ENCODE measurements at regions not wholly inside any gene's neighbourhood (a gene's known extent, or its start where the extent isn't known, plus 50 kb on each side); places are given as distances from the start of the nearest gene placed in this dataset.
"Not testable (repeated sequence)": the region's sequence is repeated elsewhere in the genome, so short reads cannot be mapped to it uniquely, and the experiment has no call there.

DNA sequence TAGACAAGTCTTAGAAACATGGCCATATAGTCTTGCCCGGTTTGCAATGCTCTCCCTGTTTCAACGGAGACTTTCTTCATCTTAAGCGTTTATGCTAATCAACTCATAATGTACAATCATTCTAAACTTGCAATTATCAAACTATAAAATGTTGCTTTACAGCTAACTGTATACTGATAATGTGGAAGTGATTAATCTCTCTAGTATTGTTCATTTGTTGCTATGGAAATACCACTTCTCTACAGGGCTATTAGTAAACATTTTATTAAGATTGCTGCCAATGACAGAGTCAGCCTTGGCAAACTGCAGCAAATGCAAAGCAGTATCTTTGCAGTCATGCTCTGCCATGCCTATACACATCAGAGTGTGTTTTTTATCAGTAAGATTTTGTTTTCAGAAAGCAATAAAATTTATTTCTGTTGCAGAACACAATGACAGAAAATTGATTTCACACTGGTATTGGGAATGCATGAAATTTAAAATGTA, 1201.8 kb upstream of the CDH2 start:
- DNase-seq (ENCODE audit: low spot score): no peak

GRCh38 chr18:29377346-29377745, 1200.4 kb upstream of the CDH2 start:
- DNase-seq (ENCODE audit: low spot score): no peak

DNA sequence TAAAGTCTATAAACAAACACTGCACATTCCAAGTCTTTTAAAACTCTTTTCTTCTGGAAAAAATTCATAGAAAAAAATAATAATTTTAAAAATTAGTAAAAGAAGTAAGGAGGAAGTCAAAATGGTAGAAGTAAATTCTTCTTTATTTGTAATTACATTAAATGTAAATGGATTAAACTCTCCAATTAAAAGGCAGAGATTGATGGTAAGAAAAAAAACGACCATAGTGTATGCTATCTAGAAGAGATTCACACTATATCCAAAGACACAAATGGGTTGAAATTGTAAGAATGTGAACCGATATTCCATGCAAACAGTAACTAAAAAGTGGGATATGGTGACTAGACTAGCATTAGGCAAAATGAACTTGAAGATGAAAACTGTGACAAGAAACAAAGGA, 1196.1 kb upstream of the CDH2 start:
- no peak for DNase-seq (ENCODE audit: low spot score)

- no peak for DNase-seq (ENCODE audit: low spot score)
Observed at GRCh38 chr18:29361843-29362242, 1184.9 kb upstream of the CDH2 start.

- not testable (repeated sequence) for DNase-seq (ENCODE audit: low spot score)
Observed at GRCh38 chr18:29360659-29361058, 1183.7 kb upstream of the CDH2 start.

GRCh38 chr18:29359222-29359621, 1182.3 kb upstream of the CDH2 start:
- not testable (repeated sequence) for DNase-seq (ENCODE audit: low spot score)

DNA sequence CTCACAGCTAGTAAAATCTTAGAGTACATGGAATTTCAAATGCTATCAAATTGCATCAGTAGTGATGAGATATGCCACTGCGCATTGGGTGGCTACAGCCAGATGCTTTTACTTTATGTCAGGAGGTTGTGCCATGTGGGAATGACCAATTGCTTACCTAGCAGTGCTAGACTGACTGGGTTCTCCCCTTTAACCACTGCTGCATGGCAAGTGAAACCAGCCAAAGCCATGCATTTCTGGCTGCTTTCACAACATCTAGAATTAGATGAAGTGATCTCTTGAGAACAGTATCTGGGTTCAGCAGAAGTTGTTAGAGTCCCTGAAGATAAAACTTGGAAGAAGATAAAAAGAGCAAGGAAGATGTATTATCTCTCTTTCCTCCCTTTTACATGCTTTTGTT, 1174.2 kb upstream of the CDH2 start:
- DNase-seq (ENCODE audit: low spot score): no peak

GRCh38 chr18:29328932-29329331, 1152.0 kb upstream of the CDH2 start:
- DNase-seq (ENCODE audit: low spot score): no peak

GRCh38 chr18:29326214-29326613, 1149.3 kb upstream of the CDH2 start:
- DNase-seq (ENCODE audit: low spot score): no peak

DNA sequence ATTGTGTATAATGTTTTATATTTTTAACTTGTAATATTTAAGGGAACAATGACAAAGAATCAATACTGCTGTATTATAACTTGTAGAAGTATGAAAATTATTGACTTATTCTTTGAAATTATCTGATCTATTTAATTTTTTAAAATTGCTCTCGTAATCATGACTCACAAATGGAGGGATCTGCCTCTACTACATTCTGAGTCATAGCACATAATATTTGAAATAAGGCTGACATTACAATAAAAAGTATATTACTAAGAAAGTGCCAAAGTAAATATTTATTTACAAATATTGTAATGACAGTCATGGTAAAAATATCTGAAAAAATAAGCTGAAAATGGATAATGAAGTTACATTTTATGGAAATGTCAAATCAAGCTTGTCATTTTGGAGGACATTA, 1144.6 kb upstream of the CDH2 start:
- DNase-seq (ENCODE audit: low spot score): no peak

DNA sequence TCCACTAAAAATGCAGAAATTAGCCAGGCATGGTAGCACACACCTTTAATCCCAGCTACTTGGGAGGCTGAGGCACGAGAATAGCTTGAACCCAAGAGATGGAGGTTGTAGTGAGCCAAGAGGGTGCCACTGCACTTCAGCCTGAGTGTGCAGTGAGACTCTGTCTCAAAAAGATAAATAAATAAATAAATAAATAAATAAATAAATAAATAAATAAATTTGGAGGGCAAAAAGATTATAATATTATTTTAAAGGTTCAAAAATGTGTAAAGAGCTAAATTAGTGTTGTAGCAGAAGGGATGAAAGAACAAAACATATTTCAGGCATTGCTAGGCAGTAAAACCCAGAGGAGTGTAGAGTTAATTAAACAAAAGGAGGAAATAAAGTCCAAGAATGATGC, 1136.4 kb upstream of the CDH2 start:
- no peak for DNase-seq (ENCODE audit: low spot score)

GRCh38 chr18:29311580-29311979, 1134.7 kb upstream of the CDH2 start:
- DNase-seq (ENCODE audit: low spot score): no peak

- no peak for DNase-seq (ENCODE audit: low spot score)
Observed at GRCh38 chr18:29309366-29309765, 1132.4 kb upstream of the CDH2 start.

GRCh38 chr18:29307982-29308381, 1131.1 kb upstream of the CDH2 start:
- no peak for DNase-seq (ENCODE audit: low spot score)

GRCh38 chr18:29307231-29307630, 1130.3 kb upstream of the CDH2 start:
- DNase-seq (ENCODE audit: low spot score): no peak

DNA sequence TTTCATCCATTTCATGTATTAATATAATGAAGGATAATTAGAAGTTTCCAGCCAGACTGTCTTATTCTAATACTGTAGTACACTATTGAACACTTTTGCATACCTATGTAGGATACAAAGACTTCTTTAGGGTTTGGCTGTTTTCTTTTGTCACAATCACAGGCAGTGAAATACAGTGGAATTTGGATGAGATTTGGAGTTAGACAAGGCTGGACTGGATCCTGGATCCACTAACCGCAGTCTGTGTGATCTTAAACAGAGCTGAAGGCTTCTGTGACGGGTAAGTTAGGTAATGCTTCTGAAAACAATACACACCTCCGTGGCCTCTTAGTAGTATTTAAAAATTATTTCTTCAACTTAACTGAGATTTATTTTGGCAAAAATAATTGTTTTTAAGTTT, 1128.6 kb upstream of the CDH2 start:
- DNase-seq (ENCODE audit: low spot score): no peak

DNA sequence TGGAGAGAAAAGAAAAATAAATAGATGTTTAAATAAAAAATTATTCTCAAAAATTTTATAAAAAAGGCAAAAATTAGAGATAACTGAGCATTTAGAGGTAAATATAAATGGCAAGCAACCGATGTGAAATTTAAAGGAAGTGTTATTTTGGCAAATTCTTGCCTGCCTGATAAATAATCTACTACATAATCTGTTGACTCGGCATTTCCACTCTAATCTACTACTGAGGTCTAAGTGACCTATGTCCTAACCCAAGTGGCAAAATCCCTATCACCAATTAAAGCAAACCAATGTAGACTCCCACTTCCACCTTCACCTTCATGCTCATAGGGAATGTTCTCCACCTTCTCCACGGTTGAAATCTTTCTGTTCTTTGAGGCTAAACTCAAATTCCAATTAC, 1124.1 kb upstream of the CDH2 start:
- no peak for DNase-seq (ENCODE audit: low spot score)

- no peak for DNase-seq (ENCODE audit: low spot score)
Observed at GRCh38 chr18:29285471-29285870, 1108.5 kb upstream of the CDH2 start.

DNA sequence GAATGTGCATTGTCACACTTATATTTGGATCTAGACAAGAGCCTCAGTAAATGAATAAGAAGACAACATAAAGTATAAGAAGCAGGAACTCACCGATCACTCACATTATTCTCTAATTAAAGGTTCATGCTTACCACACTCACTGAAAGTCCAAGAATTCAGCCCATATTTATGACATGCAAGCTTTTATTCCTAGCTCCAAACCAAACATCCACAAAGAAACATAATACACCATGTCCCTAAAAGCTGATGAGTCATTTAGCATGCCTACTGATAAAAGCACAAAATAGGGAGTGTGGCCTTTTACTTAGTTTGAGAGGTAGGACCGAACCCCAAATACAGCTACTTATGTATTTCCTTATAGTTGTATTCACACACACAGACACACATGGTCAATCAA, 1094.6 kb upstream of the CDH2 start:
- no peak for DNase-seq (ENCODE audit: low spot score)

GRCh38 chr18:29259838-29260237, 1082.9 kb upstream of the CDH2 start:
- DNase-seq (ENCODE audit: low spot score): no peak

DNA sequence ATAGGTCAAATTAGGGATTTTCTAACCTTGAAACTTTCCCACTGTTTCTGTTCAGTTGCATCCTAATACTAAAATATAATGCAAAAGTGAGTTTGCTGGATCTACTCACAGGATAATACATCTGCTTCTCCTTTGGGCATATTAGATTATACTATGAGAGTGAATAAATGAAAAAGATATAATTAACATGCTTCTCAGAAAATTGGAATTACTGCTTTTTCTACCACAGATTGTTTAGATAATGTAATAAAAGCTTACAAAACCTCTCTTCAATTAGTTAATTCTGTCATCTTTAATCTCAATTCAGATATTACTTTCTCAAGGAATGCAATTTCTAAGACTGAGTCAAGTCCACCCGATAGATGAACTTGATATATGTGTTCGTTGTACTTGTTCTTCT, 1077.2 kb upstream of the CDH2 start:
- DNase-seq (ENCODE audit: low spot score): no peak

DNA sequence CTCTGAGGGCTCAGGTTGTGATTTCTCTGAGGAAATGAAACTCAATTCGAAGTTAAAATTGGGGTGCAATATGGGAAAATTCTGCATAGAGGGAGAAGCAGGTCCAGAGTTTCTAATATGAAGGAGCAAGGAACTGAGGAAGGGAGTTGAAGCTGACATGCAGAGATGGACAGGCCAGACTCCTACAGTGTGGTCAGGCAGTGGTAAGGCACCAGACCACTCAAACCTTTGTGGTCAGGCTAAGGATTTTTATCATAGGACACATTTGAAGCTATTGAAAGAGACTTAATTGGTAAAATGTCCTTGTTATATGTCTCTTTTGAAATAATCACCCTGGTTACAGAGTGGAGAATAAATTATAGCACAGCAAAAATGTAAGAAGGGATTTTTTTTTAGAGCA, 1074.8 kb upstream of the CDH2 start:
- DNase-seq (ENCODE audit: low spot score): no peak

DNA sequence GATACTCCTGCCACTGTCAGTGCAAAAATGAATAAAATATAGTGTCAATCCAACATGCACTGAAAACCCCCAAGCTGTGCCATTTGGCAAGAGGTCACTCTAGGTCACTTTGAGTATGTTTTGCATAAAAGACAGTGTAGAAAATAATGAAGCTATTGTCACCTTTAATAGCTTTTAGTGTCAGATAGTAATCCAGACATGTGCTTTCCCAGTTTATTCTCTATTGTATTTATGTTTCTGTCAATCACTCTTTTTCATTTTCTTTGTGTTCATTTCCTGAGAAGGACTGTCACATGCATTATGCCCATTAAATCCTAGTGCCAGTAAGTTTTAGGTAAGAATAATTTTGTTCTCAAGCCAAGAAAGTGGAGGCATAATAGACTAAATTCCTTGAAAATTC, 1073.9 kb upstream of the CDH2 start:
- DNase-seq (ENCODE audit: low spot score): no peak

- no peak for DNase-seq (ENCODE audit: low spot score)
Observed at GRCh38 chr18:29250259-29250658, 1073.3 kb upstream of the CDH2 start.

DNA sequence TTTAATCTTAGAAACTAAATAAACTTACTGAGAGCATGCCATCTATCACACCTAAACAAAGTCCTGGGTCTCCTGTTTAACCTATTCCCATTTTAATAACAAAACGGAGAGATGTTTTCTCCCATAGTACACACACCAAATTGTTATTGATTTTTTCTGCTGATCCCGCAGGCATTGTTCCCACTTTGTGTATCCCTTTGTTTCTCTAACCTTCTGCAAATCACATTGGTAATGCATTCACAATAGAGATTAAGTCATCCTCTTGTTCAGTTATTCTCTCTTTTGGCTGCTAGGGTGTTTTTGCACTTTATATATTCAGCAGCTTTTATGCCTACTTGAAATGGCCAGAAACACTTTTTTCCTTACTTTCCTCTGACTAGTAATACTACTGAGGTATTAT, 1071.9 kb upstream of the CDH2 start:
- no peak for DNase-seq (ENCODE audit: low spot score)

All from RKO (cell line).